Suppressor macrophage treated with lipopolysaccharide for 4 hours (primary cell): ENCODE measurements at regions not wholly inside any gene's neighbourhood (a gene's known extent, or its start where the extent isn't known, plus 50 kb on each side); places are given as distances from the start of the nearest gene placed in this dataset.

Source experiments
- DNase-seq: peaks from one replicate; pipeline ENCODE4 v3.0.0-alpha.2; 2020

DNA sequence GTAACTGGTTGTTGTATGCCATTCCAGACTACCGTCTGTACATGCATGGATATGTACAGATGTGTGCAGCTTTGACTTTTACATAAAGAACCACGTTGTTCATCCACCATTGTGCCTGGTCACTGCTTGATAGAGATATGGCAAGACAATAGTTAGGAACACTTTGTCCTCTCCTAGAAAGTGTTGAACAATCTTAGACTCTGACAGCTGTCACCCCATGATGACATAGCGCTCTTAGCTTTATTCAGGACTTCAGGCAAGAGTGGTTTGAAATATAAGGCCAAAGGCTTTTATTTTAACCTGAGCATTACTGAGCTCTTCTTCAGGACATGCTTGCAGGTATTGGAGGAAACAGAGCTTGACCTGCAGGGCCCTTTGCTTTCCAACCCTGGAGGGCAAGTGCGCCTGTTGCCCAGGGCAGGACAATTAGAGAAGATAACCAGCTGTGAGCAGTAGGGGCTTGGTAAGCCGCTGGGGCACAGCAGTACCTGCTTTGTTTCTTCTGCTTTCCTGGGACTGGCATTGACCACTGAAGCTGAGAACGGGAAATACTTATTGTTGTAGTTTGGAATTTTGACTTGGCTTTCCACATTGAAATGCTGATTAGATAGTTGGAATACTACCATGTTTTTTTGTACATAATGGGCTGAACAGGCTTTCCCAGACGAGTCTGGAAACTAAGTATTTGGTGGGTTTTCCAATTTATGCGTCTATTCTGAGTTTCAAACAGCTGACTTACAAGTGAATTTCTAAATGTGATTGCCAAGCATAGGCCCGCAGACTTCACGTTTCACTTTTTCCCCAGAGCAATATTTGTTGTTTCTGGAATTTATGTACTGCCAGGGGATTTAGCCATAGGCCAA lies 51.1 kb downstream of the GARRE1 start:
- no peak for DNase-seq

DNA sequence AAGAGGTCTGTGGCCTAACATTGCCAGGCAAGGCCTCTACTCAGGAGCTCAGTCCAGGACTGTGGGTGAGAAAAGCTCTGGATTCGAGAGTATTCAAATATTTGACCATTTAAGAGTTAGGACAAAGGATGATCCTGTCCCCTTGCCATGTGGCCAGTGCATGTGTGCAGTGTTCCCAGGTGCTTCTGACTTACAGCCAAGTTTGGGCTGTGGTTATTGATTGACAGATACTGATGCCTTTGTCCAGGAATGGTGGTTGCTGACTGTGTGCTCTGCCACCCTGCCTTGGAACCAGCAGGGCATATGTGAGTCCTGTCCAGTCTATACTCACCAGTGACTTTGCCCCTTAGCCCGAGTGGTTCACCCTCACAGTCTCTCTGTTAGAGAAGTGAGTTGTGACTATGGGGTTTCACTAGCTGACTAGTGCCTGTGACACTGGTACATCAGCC lies 51.9 kb downstream of the GARRE1 start:
- no peak for DNase-seq

DNA sequence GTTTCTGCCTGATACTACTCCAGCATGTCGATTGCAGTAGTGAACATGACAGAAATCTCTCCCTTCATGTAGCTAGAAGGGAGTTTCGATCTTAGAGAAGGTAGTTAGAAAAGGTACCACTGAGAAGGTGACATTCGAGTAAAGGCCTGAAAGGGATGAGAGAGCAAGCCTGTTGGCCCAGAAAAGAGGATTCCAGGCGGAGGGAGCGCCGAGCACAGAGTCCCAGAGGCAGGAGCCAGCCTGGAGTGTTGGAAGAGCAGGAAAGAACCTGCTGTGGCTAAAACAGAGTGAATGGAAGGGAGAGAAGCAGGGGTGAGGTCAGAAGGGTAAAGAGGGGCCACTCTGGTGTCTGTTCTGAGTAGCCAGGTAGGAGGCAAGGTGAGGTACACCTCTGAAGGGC lies 52.5 kb downstream of the GARRE1 start:
- no peak for DNase-seq

DNA sequence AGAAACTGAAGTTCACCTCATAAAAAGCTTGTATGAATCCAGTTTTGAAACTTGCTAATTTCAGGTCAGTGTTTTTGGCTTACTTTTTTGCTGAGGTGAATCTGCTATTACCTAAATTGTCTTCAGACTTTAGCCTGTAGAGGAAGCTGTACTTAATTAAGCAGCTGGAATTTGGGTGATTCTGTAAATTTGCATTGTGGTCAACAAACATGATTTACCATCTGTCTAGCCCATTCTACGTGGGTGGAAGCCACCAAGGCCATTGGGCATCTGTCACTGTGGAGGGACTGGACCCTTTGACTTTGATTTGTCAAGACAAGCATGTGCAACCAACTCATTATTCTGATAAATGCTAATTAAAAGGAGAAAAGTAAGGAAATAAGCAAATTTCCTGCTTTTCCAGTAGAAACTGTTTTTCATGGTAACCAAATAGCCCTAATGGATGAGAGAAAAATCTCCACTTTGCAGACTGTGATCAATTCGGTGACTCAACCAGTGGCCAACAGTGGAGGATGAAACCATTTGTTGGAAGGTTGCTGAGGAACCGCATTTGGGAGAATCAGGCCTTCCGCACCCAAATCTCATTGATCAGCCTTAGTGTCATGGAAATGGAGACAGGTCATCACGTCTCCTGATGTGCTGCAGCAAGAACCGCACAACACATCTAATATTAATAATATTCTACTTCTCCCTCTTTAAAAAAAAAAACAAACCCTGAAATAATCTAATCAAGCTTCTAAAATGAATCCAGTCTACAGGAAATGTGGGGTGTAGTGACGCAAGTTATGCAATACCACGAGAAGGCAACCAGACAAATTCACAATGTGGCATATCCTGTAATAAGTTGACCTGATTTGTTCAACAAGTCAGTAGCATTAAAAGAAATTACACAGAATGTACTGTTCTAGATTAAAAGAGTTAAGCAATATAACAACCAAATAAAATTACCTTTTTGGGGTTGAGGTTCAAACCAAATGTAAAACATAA lies 54.3 kb downstream of the GARRE1 start:
- no peak for DNase-seq

DNA sequence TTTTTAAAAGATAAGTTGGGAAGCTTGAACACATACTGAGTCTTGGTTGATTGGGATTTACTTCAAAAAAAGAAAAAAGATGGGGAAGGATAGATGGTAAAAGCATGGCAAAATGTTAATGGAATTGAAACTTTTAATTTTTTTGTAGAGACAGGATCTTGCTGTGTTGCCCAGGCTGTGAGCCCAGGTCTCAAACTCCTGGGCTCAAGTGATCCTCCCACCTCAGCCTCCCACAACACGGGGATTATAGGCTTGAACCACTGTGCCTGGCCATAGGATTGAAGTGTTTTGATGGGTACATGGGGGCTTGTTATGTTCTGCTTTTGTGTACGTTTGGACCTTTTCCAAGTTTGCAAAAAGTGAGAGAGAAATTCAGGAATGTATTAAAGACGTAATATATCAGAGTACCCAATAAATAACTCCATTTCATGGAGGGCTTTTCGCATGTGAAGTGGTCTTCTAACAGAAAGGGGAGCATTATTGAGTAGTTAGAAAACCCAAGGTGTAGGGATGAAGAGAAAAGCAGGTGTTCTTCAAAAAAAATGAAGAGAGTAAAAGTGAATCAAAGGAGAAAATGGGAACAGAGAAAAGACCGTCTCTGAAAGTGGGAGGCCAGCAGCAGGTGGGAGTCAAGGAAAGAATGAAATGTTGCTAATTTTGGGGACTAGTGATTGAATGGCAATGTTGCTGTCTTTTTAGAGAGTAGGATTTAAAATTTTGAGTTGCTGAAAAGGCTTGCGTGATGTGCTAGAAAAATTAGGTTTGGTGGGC lies 55.2 kb downstream of the GARRE1 start:
- no peak for DNase-seq

DNA sequence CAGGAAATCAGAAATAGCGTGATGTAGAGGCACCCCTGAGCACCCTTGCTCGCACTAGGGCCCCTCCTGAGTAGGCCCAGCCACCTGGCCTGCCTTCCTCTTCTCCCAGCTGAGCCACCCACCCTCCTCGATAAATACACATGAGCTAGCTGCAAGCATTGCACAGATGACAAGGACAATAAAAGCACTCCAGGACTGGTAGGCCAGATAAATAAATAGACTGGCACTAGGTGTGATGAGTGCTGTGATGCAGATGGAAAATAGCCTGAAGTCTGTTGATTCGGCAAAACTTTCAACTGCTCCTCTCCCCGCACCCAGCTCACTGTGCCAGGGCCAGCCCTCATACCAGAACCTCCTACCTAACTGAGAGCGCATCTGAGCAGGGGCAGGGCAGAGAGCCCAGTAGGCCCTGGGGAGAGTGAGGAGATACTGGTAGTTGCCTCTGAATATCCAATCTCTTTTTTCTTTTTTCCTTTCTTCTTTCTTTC lies 54.5 kb upstream of the GPI start:
- DNase-seq: no peak

DNA sequence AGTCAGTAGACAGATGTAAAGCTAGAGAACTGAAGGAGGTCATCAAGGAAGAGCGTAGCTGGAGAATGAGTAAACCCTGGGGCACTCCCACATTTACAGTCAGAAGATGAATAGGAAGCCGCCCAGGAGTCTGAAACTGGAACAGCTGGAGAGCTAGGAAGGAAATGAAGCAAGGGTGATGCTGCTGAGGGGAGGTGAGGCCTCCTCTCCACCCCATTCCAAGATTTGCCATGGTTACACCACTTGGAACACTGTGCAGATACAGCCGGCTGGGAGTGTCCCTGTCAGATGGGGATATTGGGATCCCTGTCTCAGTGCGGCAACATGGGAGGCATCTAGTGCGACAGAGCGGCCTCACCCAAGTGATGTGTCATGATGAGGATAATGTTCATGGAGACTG lies 51.8 kb upstream of the GPI start:
- peak; percentile 26 for DNase-seq

DNA sequence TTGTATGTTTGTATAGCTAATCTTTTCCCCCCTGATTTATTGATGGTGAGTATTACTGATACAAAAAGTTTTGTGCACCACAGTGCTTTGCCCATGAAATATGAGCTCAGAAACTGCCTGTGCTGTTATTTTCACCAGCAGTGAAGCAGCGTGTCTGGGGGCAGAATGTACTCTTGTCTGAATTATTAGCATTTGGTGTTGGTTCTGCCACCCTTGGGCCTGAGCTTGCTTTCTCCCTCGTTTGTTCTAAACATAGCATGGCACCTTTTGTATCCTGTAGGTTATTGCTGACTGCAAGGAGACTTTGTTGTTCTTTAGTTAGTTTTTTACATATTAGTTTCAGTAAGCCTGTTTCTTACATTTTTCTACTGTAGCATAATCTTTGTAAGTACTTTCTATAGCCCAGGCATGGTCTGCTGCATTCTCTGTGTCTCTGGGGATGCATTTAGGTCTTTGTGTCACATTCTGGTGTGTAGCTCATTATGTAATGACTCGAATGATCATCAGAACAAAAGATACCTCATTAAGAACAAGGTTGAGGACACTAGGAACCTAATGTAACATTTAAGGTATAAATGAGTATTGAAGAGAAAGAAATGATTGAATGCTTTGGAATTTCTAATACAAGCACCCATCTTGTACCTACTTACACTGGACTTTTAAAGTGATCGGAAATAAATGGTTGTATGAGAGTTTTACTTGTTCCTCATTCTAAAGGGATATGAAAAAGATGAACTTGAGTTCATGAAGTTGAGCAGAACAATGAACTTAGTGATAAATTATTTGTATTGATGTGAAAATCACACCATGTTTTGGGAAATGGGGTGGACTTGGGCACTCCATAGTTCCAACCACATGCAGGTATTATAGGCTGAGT lies 50.3 kb upstream of the GPI start:
- DNase-seq: no peak
